Astrocyte (in vitro differentiated cells and primary cell): ENCODE measurements at regions not wholly inside any gene's neighbourhood (a gene's known extent, or its start where the extent isn't known, plus 50 kb on each side); places are given as distances from the start of the nearest gene placed in this dataset.

ENCODE experiments used
- CTCF ChIP-seq: IDR thresholded peaks from 2 replicates; pipeline ENCODE4 v1.5.1; 2011; ENCODE audit warnings: low read depth, mild to moderate bottlenecking, inconsistent platforms, low read length, moderate library complexity; ENCODE audit not compliant: insufficient read depth
- EZH2 ChIP-seq: IDR thresholded peaks from 2 replicates; pipeline ENCODE4 v1.6.1; 2012; ENCODE audit warnings: mild to moderate bottlenecking, low read length, inconsistent platforms; ENCODE audit not compliant: insufficient read depth

DNA sequence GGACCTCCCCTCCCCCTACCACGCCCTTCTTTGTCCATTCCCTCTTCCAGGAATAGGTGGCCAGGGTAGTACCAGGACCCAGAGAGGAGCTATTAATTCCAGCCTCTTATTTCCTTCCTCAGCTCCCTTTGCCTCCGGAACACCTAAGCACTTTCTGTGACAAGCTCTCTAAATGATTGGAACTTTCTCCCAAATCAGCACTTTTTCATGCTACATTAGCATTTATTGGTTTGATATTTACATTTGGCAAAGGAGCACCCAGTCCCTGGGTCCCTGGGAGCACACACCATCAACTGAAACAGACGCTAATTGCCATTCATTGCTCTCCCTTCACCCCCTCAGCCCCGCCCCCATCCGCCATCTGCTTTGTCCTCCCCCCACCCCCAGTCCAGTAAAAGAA is 182.0 kb upstream of the BCOR start:
- no peak for TF ChIP-seq CTCF
- TF ChIP-seq EZH2, result no peak
